NT2/D1 (cell line): ENCODE measurements at regions not wholly inside any gene's neighbourhood (a gene's known extent, or its start where the extent isn't known, plus 50 kb on each side); places are given as distances from the start of the nearest gene placed in this dataset.

Source experiments
- DNase-seq: peaks from one replicate; pipeline ENCODE4 v3.0.0-alpha.2; 2011; ENCODE audit warnings: low read depth, low spot score
- H3K27me3 ChIP-seq: 2 replicates; pipeline ENCODE4 v1.6.0; 2011; ENCODE audit warnings: mild to moderate bottlenecking; ENCODE audit not compliant: insufficient read length, insufficient read depth
- H3K36me3 ChIP-seq: 2 replicates; pipeline ENCODE4 v1.6.1; 2011; ENCODE audit warnings: mild to moderate bottlenecking, low read length, mixed read lengths; ENCODE audit not compliant: insufficient read depth, insufficient read length
- H3K4me1 ChIP-seq: 2 replicates; pipeline ENCODE4 v1.5.1; 2011; ENCODE audit not compliant: insufficient read depth, insufficient read length
- H3K4me3 ChIP-seq: 2 replicates; pipeline ENCODE4 v1.5.1; 2011; ENCODE audit warnings: low read depth; ENCODE audit not compliant: insufficient read length
- H3K9ac ChIP-seq: 2 replicates; pipeline ENCODE4 v1.6.0; 2011; ENCODE audit warnings: low read depth; ENCODE audit not compliant: insufficient read length
- H3K9me3 ChIP-seq: 2 replicates; pipeline ENCODE4 v1.5.1; 2011; ENCODE audit warnings: mild to moderate bottlenecking, low read length; ENCODE audit not compliant: insufficient read depth
- SUZ12 ChIP-seq: IDR thresholded peaks from 2 replicates; pipeline ENCODE4 v1.6.1; 2011; ENCODE audit not compliant: insufficient read length, insufficient read depth; ENCODE audit errors: extremely low read depth
- YY1 ChIP-seq: IDR thresholded peaks from 2 replicates; pipeline ENCODE4 v1.6.1; 2011; ENCODE audit not compliant: insufficient read length, insufficient read depth
- ZNF274 ChIP-seq: IDR thresholded peaks from 2 replicates; pipeline ENCODE4 v1.6.1; 2011; ENCODE audit warnings: mild to moderate bottlenecking, low read depth, low read length

DNA sequence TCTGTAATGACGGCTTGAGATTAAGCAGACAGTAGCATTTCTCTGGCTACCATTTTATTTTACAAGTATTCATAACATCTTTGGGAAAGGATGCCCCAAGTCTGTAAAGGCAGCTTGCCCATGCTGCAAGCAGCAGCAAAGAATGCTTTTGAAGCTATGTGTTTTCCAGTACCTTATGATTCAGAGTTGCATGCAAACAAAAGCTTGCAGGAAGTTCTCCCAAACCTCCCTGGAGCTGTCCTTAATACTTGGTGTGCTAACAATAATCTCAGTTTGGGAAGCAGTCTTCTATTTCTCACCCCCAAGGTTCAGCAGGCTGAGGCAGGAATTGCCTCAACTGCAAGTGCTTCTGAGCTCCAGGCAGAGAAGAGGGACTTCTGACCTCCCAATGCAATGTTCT lies 60.8 kb downstream of the CCNA1 start:
- no peak for TF ChIP-seq YY1
- no peak for TF ChIP-seq SUZ12
- TF ChIP-seq ZNF274 = no peak
- no peaks in the 10 kb centered on the region for H3K36me3 ChIP-seq
- no peak overlapping the region for H3K9ac ChIP-seq
- H3K27me3 ChIP-seq = no peaks in the 10 kb centered on the region
- no peaks in the 10 kb centered on the region for H3K4me1 ChIP-seq
- H3K9me3 ChIP-seq = no peaks in the 10 kb centered on the region
- no peak overlapping the region for H3K4me3 ChIP-seq
- peak; percentile 0 for DNase-seq

DNA sequence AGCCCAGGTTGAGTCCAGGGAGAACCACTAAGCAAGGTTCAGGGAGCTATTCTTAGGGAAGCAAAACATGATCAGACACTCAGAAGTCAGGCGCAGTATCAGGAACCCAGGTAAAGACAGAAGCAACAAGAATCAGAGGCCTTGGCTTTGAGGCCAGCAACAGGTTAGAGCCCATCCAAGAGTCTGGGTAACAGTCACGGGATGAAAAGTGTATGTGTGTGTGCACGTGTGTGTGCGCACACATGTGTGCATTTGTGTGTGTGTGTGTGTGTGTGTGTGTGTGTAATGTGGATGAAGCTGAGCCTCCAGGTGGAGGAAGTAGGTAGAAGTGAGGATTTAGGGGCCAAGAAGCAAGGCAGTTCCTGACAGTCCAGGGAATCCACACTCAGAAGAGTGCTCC lies 63.1 kb downstream of the CCNA1 start:
- Histone ChIP-seq H3K4me1 (no peaks in the 10 kb centered on the region), H3K9me3 (no peaks in the 10 kb centered on the region), H3K9ac (no peak overlapping the region), H3K36me3 (no peaks in the 10 kb centered on the region), H3K27me3 (no peaks in the 10 kb centered on the region), H3K4me3 (no peak overlapping the region)
- DNase-seq = no peak
- no peak for TF ChIP-seq ZNF274
- no peak for TF ChIP-seq SUZ12
- no peak for TF ChIP-seq YY1

- Histone ChIP-seq H3K4me1 (no peaks in the 10 kb centered on the region), H3K9ac (no peak overlapping the region), H3K9me3 (peaks cover 4% of the 10 kb centered on the region), H3K36me3 (no peaks in the 10 kb centered on the region), H3K4me3 (no peak overlapping the region), H3K27me3 (no peaks in the 10 kb centered on the region)
- DNase-seq = no peak
- TF ChIP-seq YY1 (no peak), SUZ12 (no peak), ZNF274 (no peak)
These were observed 77.1 kb downstream of the CCNA1 start for GRCh38 chr13:36509369-36509768.

- no peak overlapping the region for H3K9ac ChIP-seq
- TF ChIP-seq SUZ12 = no peak
- no peak for TF ChIP-seq YY1
- TF ChIP-seq ZNF274 = no peak
- H3K4me1 ChIP-seq = no peaks in the 10 kb centered on the region
- no peaks in the 10 kb centered on the region for H3K27me3 ChIP-seq
- DNase-seq = no peak
- no peak overlapping the region for H3K4me3 ChIP-seq
- no peaks in the 10 kb centered on the region for H3K36me3 ChIP-seq
- no peaks in the 10 kb centered on the region for H3K9me3 ChIP-seq
These were observed 80.5 kb downstream of the CCNA1 start for GRCh38 chr13:36512771-36513170.

- H3K27me3 ChIP-seq = no peaks in the 10 kb centered on the region
- no peaks in the 10 kb centered on the region for H3K9me3 ChIP-seq
These were observed 81.0 kb downstream of the CCNA1 start for GRCh38 chr13:36513266-36513665.

DNA sequence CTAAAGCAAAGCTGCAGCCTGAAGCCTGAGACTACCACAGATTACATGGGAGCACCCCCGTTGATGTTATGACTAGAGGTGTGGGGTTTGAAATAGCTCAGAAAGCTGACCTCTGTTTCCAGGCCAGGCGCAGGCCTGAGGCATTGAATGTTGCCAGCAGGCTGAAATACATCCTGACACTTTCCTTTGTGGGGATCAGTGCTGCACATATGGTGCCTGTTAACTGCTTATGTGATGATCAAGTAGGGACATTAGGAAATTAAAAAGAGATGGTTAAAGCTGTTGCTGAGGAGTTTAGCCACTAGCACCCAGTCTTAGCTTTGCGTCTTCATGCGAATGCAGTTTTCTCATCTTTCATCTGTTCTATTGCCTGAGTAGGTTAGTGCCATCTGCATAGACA lies 83.2 kb downstream of the CCNA1 start:
- no peak overlapping the region for H3K4me3 ChIP-seq
- no peaks in the 10 kb centered on the region for H3K27me3 ChIP-seq
- TF ChIP-seq SUZ12 (no peak), ZNF274 (no peak), YY1 (no peak)
- H3K36me3 ChIP-seq = no peaks in the 10 kb centered on the region
- no peak overlapping the region for H3K9ac ChIP-seq
- no peaks in the 10 kb centered on the region for H3K4me1 ChIP-seq
- no peak for DNase-seq
- H3K9me3 ChIP-seq = no peaks in the 10 kb centered on the region

More at GRCh38 chr13:36513266-36513665, 81.0 kb downstream of the CCNA1 start:
- Histone ChIP-seq H3K36me3 (no peaks in the 10 kb centered on the region), H3K4me3 (no peak overlapping the region), H3K4me1 (no peaks in the 10 kb centered on the region), H3K9ac (no peak overlapping the region)
- TF ChIP-seq ZNF274 (no peak), YY1 (no peak)
- no peak for DNase-seq

- Histone ChIP-seq H3K4me3 (no peak overlapping the region), H3K36me3 (no peaks in the 10 kb centered on the region), H3K4me1 (no peaks in the 10 kb centered on the region), H3K9me3 (no peaks in the 10 kb centered on the region), H3K27me3 (no peaks in the 10 kb centered on the region), H3K9ac (no peak overlapping the region)
- no peak for DNase-seq
- TF ChIP-seq YY1 = no peak
- no peak for TF ChIP-seq SUZ12
- no peak for TF ChIP-seq ZNF274
These were observed 83.9 kb downstream of the CCNA1 start for GRCh38 chr13:36516225-36516624.

DNA sequence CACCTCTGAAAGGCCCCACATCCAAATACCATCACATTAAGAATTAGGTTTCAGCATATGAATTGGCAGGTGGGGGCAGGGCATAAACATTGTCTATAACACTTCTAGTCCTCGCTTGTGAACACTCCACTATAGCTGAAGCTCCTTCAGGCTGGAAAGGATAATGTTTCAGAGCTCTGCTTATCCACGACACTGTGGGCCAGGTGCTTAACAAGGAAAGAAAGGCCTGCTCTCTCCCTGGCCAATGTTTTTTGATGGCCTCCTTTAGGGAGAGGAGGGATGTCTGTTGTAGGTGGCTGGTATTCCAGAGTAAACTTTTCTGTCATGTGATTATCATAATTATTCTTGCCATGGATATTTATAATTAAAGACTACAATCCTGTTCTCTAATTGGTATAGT lies 86.4 kb downstream of the CCNA1 start:
- no peak overlapping the region for H3K9ac ChIP-seq
- no peaks in the 10 kb centered on the region for H3K4me1 ChIP-seq
- H3K4me3 ChIP-seq = no peak overlapping the region
- no peaks in the 10 kb centered on the region for H3K27me3 ChIP-seq
- no peak for DNase-seq
- no peaks in the 10 kb centered on the region for H3K36me3 ChIP-seq
- TF ChIP-seq SUZ12 (no peak), ZNF274 (no peak), YY1 (no peak)
- no peaks in the 10 kb centered on the region for H3K9me3 ChIP-seq
